ENCODE measurements at regions not wholly inside any gene's neighbourhood (a gene's known extent, or its start where the extent isn't known, plus 50 kb on each side); places are given as distances from the start of the nearest gene placed in this dataset.
"Not testable (repeated sequence)": the region's sequence is repeated elsewhere in the genome, so short reads cannot be mapped to it uniquely, and the experiment has no call there.

GRCh38 chr16:29259635-29260457 lies 146.7 kb downstream of the NPIPB11 start:
- DNase-seq; H3K4me3 ChIP-seq; H3K27me3 ChIP-seq; H3K36me3 ChIP-seq; in situ Hi-C loops (cut with MboI; ENCODE audit: low pct_ligation_motif_present in 1 of 4, low pct_unique_long_range_greater_than_20kb in 1 of 4, low sequenced_read_pairs in 3 of 4); H3K9me3 ChIP-seq; H3K4me1 ChIP-seq; intact Hi-C loops (cut with DNase I; ENCODE audit: low total_unique reads); H3K27ac ChIP-seq: not testable (repeated sequence)
- WGBS, 2 donors (ENCODE audit: low coverage in 1 of 2) = 89% methylated on average over 21 of the region's 25 CpGs; no CpG with 5 or more reads in 1 of the 2 donors

- H3K4me3 ChIP-seq; H3K27ac ChIP-seq; H3K27me3 ChIP-seq; H3K4me1 ChIP-seq; H3K9me3 ChIP-seq; intact Hi-C loops (cut with DNase I; ENCODE audit: low total_unique reads); H3K36me3 ChIP-seq; DNase-seq; in situ Hi-C loops (cut with MboI; ENCODE audit: low pct_ligation_motif_present in 1 of 4, low pct_unique_long_range_greater_than_20kb in 1 of 4, low sequenced_read_pairs in 3 of 4): not testable (repeated sequence)
- 93 to 94% methylated on average over 3 to 11 of the region's 19 CpGs for WGBS, 2 donors (ENCODE audit: low coverage in 1 of 2)
Measured at GRCh38 chr16:29258946-29259634, 147.4 kb downstream of the NPIPB11 start.

GRCh38 chr16:29257419-29258336 lies 148.8 kb downstream of the NPIPB11 start:
- in situ Hi-C loops (cut with MboI; ENCODE audit: low pct_ligation_motif_present in 1 of 4, low pct_unique_long_range_greater_than_20kb in 1 of 4, low sequenced_read_pairs in 3 of 4) = not testable (repeated sequence)

GRCh38 chr16:29256501-29256981 lies 150.0 kb downstream of the NPIPB11 start:
- in situ Hi-C loops (cut with MboI; ENCODE audit: low pct_ligation_motif_present in 1 of 4, low pct_unique_long_range_greater_than_20kb in 1 of 4, low sequenced_read_pairs in 3 of 4) = no loop called here
- no peaks in the 10 kb centered on the region for H3K4me1 ChIP-seq
- H3K9me3 ChIP-seq = no peaks in the 10 kb centered on the region
- no peak for DNase-seq
- no peaks in the 10 kb centered on the region for H3K36me3 ChIP-seq
- H3K27ac ChIP-seq = no peak overlapping the region
- intact Hi-C loops (cut with DNase I; ENCODE audit: low total_unique reads) = no loop called here
- H3K27me3 ChIP-seq = no peaks in the 10 kb centered on the region
- 84 to 91% methylated on average over 10 to 27 of the region's 27 CpGs for WGBS, 2 donors (ENCODE audit: low coverage in 1 of 2)
- TF ChIP-seq EP300 (IDR thresholded peaks at IDR 0.05; ENCODE audit: low read depth) = no peak
- no peak for TF ChIP-seq POLR2AphosphoS5 (IDR thresholded peaks at IDR 0.05)
- no peak overlapping the region for H3K4me3 ChIP-seq

More at GRCh38 chr16:29257419-29258336, 148.8 kb downstream of the NPIPB11 start:
- DNase-seq; H3K4me3 ChIP-seq; H3K27ac ChIP-seq; intact Hi-C loops (cut with DNase I; ENCODE audit: low total_unique reads); H3K36me3 ChIP-seq; H3K4me1 ChIP-seq; H3K27me3 ChIP-seq; H3K9me3 ChIP-seq: not testable (repeated sequence)
- TF ChIP-seq CTCF (IDR thresholded peaks at IDR 0.05) = peak in 2 of 5 experiments; percentile 26 to 27
- 85% methylated on average over 17 of the region's 18 CpGs; no CpG with 5 or more reads in 1 of the 2 donors for WGBS, 2 donors (ENCODE audit: low coverage in 1 of 2)

GRCh38 chr16:29255957-29256356 lies 150.6 kb downstream of the NPIPB11 start:
- H3K4me3 ChIP-seq; DNase-seq; H3K27me3 ChIP-seq; H3K9me3 ChIP-seq; in situ Hi-C loops (cut with MboI; ENCODE audit: low pct_ligation_motif_present in 1 of 4, low pct_unique_long_range_greater_than_20kb in 1 of 4, low sequenced_read_pairs in 3 of 4); intact Hi-C loops (cut with DNase I; ENCODE audit: low total_unique reads); H3K4me1 ChIP-seq; H3K36me3 ChIP-seq; H3K27ac ChIP-seq: not testable (repeated sequence)
- WGBS, 2 donors (ENCODE audit: low coverage in 1 of 2) = 68% methylated on average over 6 of the region's 6 CpGs; no CpG with 5 or more reads in 1 of the 2 donors

GRCh38 chr16:29255496-29255796 lies 151.1 kb downstream of the NPIPB11 start:
- H3K36me3 ChIP-seq; H3K27ac ChIP-seq; H3K4me3 ChIP-seq; H3K9me3 ChIP-seq; H3K4me1 ChIP-seq; in situ Hi-C loops (cut with MboI; ENCODE audit: low pct_ligation_motif_present in 1 of 4, low pct_unique_long_range_greater_than_20kb in 1 of 4, low sequenced_read_pairs in 3 of 4); DNase-seq; H3K27me3 ChIP-seq; intact Hi-C loops (cut with DNase I; ENCODE audit: low total_unique reads): not testable (repeated sequence)
- 67 to 96% methylated on average over 1 to 7 of the region's 13 CpGs for WGBS, 2 donors (ENCODE audit: low coverage in 1 of 2)

Data from transverse colon (tissue), 4 donors.